ENCODE measurements at regions not wholly inside any gene's neighbourhood (a gene's known extent, or its start where the extent isn't known, plus 50 kb on each side); places are given as distances from the start of the nearest gene placed in this dataset.

GRCh38 chr14:95398630-95399547 lies 79.2 kb upstream of the CLMN start:
- in situ Hi-C loops (cut with HindIII; ENCODE audit: low pct_ligation_motif_present, low sequenced_read_pairs) = no loop called here

GRCh38 chr14:95397325-95397724 lies 77.6 kb upstream of the CLMN start:
- no peaks in the 10 kb centered on the region for H3K27me3 ChIP-seq (replicated peaks)
- no peak overlapping the region for H3K4me3 ChIP-seq (ENCODE audit: low read depth, low read length)
- H3K27ac ChIP-seq = no peak overlapping the region
- H3K36me3 ChIP-seq (replicated peaks) = no peaks in the 10 kb centered on the region
- in situ Hi-C loops (cut with HindIII; ENCODE audit: low pct_ligation_motif_present, low sequenced_read_pairs) = no loop called here
- DNase-seq = no peak
- no peak for TF ChIP-seq CTCF (IDR thresholded peaks at IDR 0.05; ENCODE audit: low read depth, low read length, missing control alignments)

More at GRCh38 chr14:95398630-95399547, 79.2 kb upstream of the CLMN start:
- TF ChIP-seq CTCF (IDR thresholded peaks at IDR 0.05; ENCODE audit: low read depth, low read length, missing control alignments) = no peak
- no peak for DNase-seq
- H3K27me3 ChIP-seq (replicated peaks) = no peaks in the 10 kb centered on the region
- H3K27ac ChIP-seq = no peak overlapping the region
- no peaks in the 10 kb centered on the region for H3K36me3 ChIP-seq (replicated peaks)
- no peak overlapping the region for H3K4me3 ChIP-seq (ENCODE audit: low read depth, low read length)

- in situ Hi-C loops (cut with HindIII; ENCODE audit: low pct_ligation_motif_present, low sequenced_read_pairs) = no loop called here
- H3K27ac ChIP-seq = no peak overlapping the region
- no peak for TF ChIP-seq CTCF (IDR thresholded peaks at IDR 0.05; ENCODE audit: low read depth, low read length, missing control alignments)
- H3K27me3 ChIP-seq (replicated peaks) = no peaks in the 10 kb centered on the region
- DNase-seq = no peak
- H3K4me3 ChIP-seq (ENCODE audit: low read depth, low read length) = no peak overlapping the region
- no peaks in the 10 kb centered on the region for H3K36me3 ChIP-seq (replicated peaks)
Measured at GRCh38 chr14:95396221-95396620, 76.5 kb upstream of the CLMN start.

- DNase-seq = no peak
- TF ChIP-seq CTCF (IDR thresholded peaks at IDR 0.05; ENCODE audit: low read depth, low read length, missing control alignments) = no peak
- H3K4me3 ChIP-seq (ENCODE audit: low read depth, low read length) = no peak overlapping the region
- in situ Hi-C loops (cut with HindIII; ENCODE audit: low pct_ligation_motif_present, low sequenced_read_pairs) = no loop called here
- no peaks in the 10 kb centered on the region for H3K27me3 ChIP-seq (replicated peaks)
- no peaks in the 10 kb centered on the region for H3K36me3 ChIP-seq (replicated peaks)
- H3K27ac ChIP-seq = no peak overlapping the region
Measured at GRCh38 chr14:95395098-95395737, 75.5 kb upstream of the CLMN start.

GRCh38 chr14:95394297-95395097 lies 74.8 kb upstream of the CLMN start:
- in situ Hi-C loops (cut with HindIII; ENCODE audit: low pct_ligation_motif_present, low sequenced_read_pairs) = no loop called here
- TF ChIP-seq CTCF (IDR thresholded peaks at IDR 0.05; ENCODE audit: low read depth, low read length, missing control alignments) = no peak

More at GRCh38 chr14:95394297-95395097, 74.8 kb upstream of the CLMN start:
- Histone ChIP-seq H3K27ac (no peak overlapping the region), H3K27me3 (replicated peaks) (no peaks in the 10 kb centered on the region), H3K4me3 (ENCODE audit: low read depth, low read length) (no peak overlapping the region), H3K36me3 (replicated peaks) (no peaks in the 10 kb centered on the region)
- DNase-seq = no peak
